HK-2 (cell line): ENCODE measurements at regions not wholly inside any gene's neighbourhood (a gene's known extent, or its start where the extent isn't known, plus 50 kb on each side); places are given as distances from the start of the nearest gene placed in this dataset.
A peak's percentile ranks its signal among the peaks of the same experiment; 100 is the strongest.
"Not testable (repeated sequence)": the region's sequence is repeated elsewhere in the genome, so short reads cannot be mapped to it uniquely, and the experiment has no call there.

ENCODE experiments used
- DNase-seq: peaks from one replicate; pipeline ENCODE4 v3.0.0-alpha.2; 2018; ENCODE audit not compliant: unreplicated experiment

- no peak for DNase-seq
Observed at GRCh38 chr7:34390103-34390502, 267.9 kb upstream of the NPSR1 start.

GRCh38 chr7:34392972-34393371, 265.0 kb upstream of the NPSR1 start:
- DNase-seq = no peak

- no peak for DNase-seq
Observed at GRCh38 chr7:34396437-34397064, 261.5 kb upstream of the NPSR1 start.

- DNase-seq = no peak
Observed at GRCh38 chr7:34401776-34402175, 256.2 kb upstream of the NPSR1 start.

- DNase-seq = no peak
Observed at GRCh38 chr7:34406848-34407530, 251.0 kb upstream of the NPSR1 start.

- DNase-seq = no peak
Observed at GRCh38 chr7:34407586-34407985, 250.4 kb upstream of the NPSR1 start.

- DNase-seq = no peak
Observed at GRCh38 chr7:34417781-34418180, 240.2 kb upstream of the NPSR1 start.

GRCh38 chr7:34421526-34421925, 236.5 kb upstream of the NPSR1 start:
- no peak for DNase-seq

- DNase-seq = no peak
Observed at GRCh38 chr7:34425194-34425593, 232.8 kb upstream of the NPSR1 start.

- no peak for DNase-seq
Observed at GRCh38 chr7:34425631-34426384, 232.2 kb upstream of the NPSR1 start.

GRCh38 chr7:34430456-34430855, 227.6 kb upstream of the NPSR1 start:
- peak; percentile 20 for DNase-seq

- DNase-seq = no peak
Observed at GRCh38 chr7:34438436-34438835, 219.6 kb upstream of the NPSR1 start.

- DNase-seq = no peak
Observed at GRCh38 chr7:34445653-34446052, 212.4 kb upstream of the NPSR1 start.

GRCh38 chr7:34448531-34448930, 209.5 kb upstream of the NPSR1 start:
- not testable (repeated sequence) for DNase-seq

- no peak for DNase-seq
Observed at GRCh38 chr7:34449765-34450164, 208.3 kb upstream of the NPSR1 start.

GRCh38 chr7:34451183-34451582, 206.8 kb upstream of the NPSR1 start:
- no peak for DNase-seq

GRCh38 chr7:34451923-34452322, 206.1 kb upstream of the NPSR1 start:
- DNase-seq = no peak

GRCh38 chr7:34452363-34452762, 205.7 kb upstream of the NPSR1 start:
- no peak for DNase-seq

GRCh38 chr7:34453150-34453549, 204.9 kb upstream of the NPSR1 start:
- DNase-seq = no peak

- no peak for DNase-seq
Observed at GRCh38 chr7:34454381-34454780, 203.6 kb upstream of the NPSR1 start.

GRCh38 chr7:34457329-34457728, 200.7 kb upstream of the NPSR1 start:
- no peak for DNase-seq

GRCh38 chr7:34463830-34464229, 194.2 kb upstream of the NPSR1 start:
- peak; percentile 7 for DNase-seq

GRCh38 chr7:34471844-34472243, 186.2 kb upstream of the NPSR1 start:
- DNase-seq = no peak
